ENCODE measurements at regions not wholly inside any gene's neighbourhood (a gene's known extent, or its start where the extent isn't known, plus 50 kb on each side); places are given as distances from the start of the nearest gene placed in this dataset.

- H3K9me3 ChIP-seq (ENCODE audit: low read length) = no peaks in the 10 kb centered on the region
- H3K4me2 ChIP-seq (ENCODE audit: low read length) = no peak overlapping the region
- no peak overlapping the region for H3K27ac ChIP-seq (ENCODE audit: low read length)
- no peaks in the 10 kb centered on the region for H4K20me1 ChIP-seq (ENCODE audit: insufficient read depth)
- H3K9me2 ChIP-seq (ENCODE audit: insufficient read depth, low read length) = no peaks in the 10 kb centered on the region
- H3K79me2 ChIP-seq (replicated peaks; ENCODE audit: insufficient read depth, low read length) = no peaks in the 10 kb centered on the region
- no peak overlapping the region for H2AFZ ChIP-seq (ENCODE audit: low read depth, low read length)
- H3K36me3 ChIP-seq (ENCODE audit: insufficient read depth, low read length) = no peaks in the 10 kb centered on the region
- TF ChIP-seq SMC3 (conservative IDR thresholded peaks at IDR 0.05; ENCODE audit: poor library complexity) (no peak), RAD21 (conservative IDR thresholded peaks at IDR 0.05) (no peak), REST (IDR thresholded peaks at IDR 0.05; ENCODE audit: borderline replicate concordance) (no peak), MXI1 (conservative IDR thresholded peaks at IDR 0.05; ENCODE audit: poor library complexity, severe bottlenecking) (no peak), TAF1 (IDR thresholded peaks at IDR 0.05; ENCODE audit: low read depth) (no peak), EP300 (conservative IDR thresholded peaks at IDR 0.05; ENCODE audit: poor library complexity, severe bottlenecking) (no peak), EZH2 (IDR thresholded peaks at IDR 0.05; ENCODE audit: borderline replicate concordance, insufficient read depth, low read length, poor library complexity, severe bottlenecking) (no peak), POLR2AphosphoS5 (IDR thresholded peaks at IDR 0.05) (no peak)
- TF ChIP-seq, protein P1, sequence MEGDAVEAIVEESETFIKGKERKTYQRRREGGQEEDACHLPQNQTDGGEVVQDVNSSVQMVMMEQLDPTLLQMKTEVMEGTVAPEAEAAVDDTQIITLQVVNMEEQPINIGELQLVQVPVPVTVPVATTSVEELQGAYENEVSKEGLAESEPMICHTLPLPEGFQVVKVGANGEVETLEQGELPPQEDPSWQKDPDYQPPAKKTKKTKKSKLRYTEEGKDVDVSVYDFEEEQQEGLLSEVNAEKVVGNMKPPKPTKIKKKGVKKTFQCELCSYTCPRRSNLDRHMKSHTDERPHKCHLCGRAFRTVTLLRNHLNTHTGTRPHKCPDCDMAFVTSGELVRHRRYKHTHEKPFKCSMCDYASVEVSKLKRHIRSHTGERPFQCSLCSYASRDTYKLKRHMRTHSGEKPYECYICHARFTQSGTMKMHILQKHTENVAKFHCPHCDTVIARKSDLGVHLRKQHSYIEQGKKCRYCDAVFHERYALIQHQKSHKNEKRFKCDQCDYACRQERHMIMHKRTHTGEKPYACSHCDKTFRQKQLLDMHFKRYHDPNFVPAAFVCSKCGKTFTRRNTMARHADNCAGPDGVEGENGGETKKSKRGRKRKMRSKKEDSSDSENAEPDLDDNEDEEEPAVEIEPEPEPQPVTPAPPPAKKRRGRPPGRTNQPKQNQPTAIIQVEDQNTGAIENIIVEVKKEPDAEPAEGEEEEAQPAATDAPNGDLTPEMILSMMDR (IDR thresholded peaks at IDR 0.05; ENCODE audit: poor library complexity, severe bottlenecking) = no peak
- no peak overlapping the region for H3K4me3 ChIP-seq (ENCODE audit: low read length)
- H3K9ac ChIP-seq (ENCODE audit: low read length) = no peak overlapping the region
- no peaks in the 10 kb centered on the region for H3F3A ChIP-seq (ENCODE audit: insufficient read depth, low read length, poor library complexity, severe bottlenecking)
- peaks cover 4% of the 10 kb centered on the region for H3K27me3 ChIP-seq (ENCODE audit: insufficient read depth, low read depth, low read length)
Observed at GRCh38 chr17:73902416-73903181, 258.4 kb upstream of the SDK2 start.

DNA sequence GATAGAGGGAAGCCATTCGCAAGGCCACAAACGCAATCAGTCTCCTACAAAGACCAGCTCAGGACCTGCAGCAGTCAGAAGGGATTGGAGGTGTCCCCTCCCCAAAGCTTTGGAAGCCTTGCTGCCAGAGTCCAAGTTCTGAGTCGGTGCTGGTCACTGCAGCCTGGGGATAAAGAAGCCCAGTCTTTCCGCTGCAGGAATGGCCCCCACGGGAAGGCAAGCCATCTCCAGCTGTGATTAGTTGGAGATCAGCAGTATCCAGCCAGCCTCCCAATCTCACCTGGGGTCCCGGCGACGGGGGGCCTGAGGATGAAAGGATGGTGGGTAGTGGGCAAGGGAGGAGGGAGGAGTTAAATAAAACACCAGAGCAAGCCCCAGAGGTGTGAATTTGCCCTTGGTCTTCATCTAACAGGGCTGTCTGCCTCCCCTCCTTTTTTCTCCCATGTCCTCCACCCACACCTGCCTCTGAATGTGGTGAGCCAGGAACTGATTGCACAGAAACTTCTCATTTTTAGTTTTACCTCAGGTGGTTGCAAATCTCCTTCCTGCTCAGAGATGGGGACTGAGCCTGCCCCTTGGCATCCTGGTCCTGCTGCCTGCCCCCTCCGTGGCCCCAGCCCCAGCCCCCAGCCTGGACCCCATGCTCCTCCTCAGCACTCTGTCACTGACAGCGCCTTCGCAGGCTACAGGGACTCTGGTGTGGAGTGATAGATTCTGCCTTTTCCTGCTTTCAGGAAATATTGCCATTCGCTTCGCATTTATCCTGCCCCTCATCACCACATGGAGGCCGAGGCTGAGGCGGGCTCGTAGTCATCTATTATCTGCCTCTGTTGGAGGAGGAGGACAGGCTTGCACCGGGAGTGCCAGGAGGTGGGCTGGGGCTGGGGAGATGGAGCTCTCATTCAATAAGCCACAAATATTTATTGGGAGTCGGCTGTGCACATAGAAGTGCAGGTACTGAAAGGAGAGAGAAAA is 262.9 kb upstream of the SDK2 start:
- H3K9me2 ChIP-seq (ENCODE audit: insufficient read depth, low read length) = no peaks in the 10 kb centered on the region
- no peak overlapping the region for H3K4me2 ChIP-seq (ENCODE audit: low read length)
- no peaks in the 10 kb centered on the region for H3K9me3 ChIP-seq (ENCODE audit: low read length)
- no peaks in the 10 kb centered on the region for H4K20me1 ChIP-seq (ENCODE audit: insufficient read depth)
- H3F3A ChIP-seq (ENCODE audit: insufficient read depth, low read length, poor library complexity, severe bottlenecking) = no peaks in the 10 kb centered on the region
- TF ChIP-seq REST (IDR thresholded peaks at IDR 0.05; ENCODE audit: borderline replicate concordance) = no peak
- no peaks in the 10 kb centered on the region for H3K36me3 ChIP-seq (ENCODE audit: insufficient read depth, low read length)
- no peak overlapping the region for H3K9ac ChIP-seq (ENCODE audit: low read length)
- H3K4me3 ChIP-seq (ENCODE audit: low read length) = no peak overlapping the region
- no peaks in the 10 kb centered on the region for H3K79me2 ChIP-seq (replicated peaks; ENCODE audit: insufficient read depth, low read length)
- H2AFZ ChIP-seq (ENCODE audit: low read depth, low read length) = no peak overlapping the region
- peaks cover 2% of the 10 kb centered on the region for H3K27me3 ChIP-seq (ENCODE audit: insufficient read depth, low read depth, low read length)
- no peak overlapping the region for H3K27ac ChIP-seq (ENCODE audit: low read length)

Measured in neural cell (in vitro differentiated cells).